ENCODE measurements at regions not wholly inside any gene's neighbourhood (a gene's known extent, or its start where the extent isn't known, plus 50 kb on each side); places are given as distances from the start of the nearest gene placed in this dataset.

GRCh38 chr10:60666221-60666620, 112.1 kb upstream of the CDK1 start:
- H3K4me1 ChIP-seq (ENCODE audit: control insufficient read depth in 1 of 2, insufficient read depth in 2 of 2, low read length in 2 of 2): no peaks in the 10 kb centered on the region
- H3K4me3 ChIP-seq (ENCODE audit: low read depth in 1 of 2, low read length in 2 of 2): no peak overlapping the region
- no peak overlapping the region for H3K27ac ChIP-seq (ENCODE audit: low read length)
- H3K9me3 ChIP-seq (ENCODE audit: control insufficient read depth in 1 of 2, low read length in 2 of 2): no peaks in the 10 kb centered on the region
- H3K36me3 ChIP-seq (ENCODE audit: control insufficient read depth in 1 of 2, insufficient read depth in 2 of 2, low read length in 2 of 2): no peaks in the 10 kb centered on the region
- no peaks in the 10 kb centered on the region for H3K27me3 ChIP-seq (ENCODE audit: low read depth, low read length)

- no peaks in the 10 kb centered on the region for H3K9me3 ChIP-seq (ENCODE audit: control insufficient read depth in 1 of 2, low read length in 2 of 2)
- H3K27me3 ChIP-seq (ENCODE audit: low read depth, low read length): no peaks in the 10 kb centered on the region
- no peak overlapping the region for H3K27ac ChIP-seq (ENCODE audit: low read length)
- H3K36me3 ChIP-seq (ENCODE audit: control insufficient read depth in 1 of 2, insufficient read depth in 2 of 2, low read length in 2 of 2): no peaks in the 10 kb centered on the region
- no peak overlapping the region for H3K4me3 ChIP-seq (ENCODE audit: low read depth in 1 of 2, low read length in 2 of 2)
- H3K4me1 ChIP-seq (ENCODE audit: control insufficient read depth in 1 of 2, insufficient read depth in 2 of 2, low read length in 2 of 2): no peaks in the 10 kb centered on the region
Observed at GRCh38 chr10:60664859-60665258, 113.4 kb upstream of the CDK1 start.

GRCh38 chr10:60663850-60664249, 114.4 kb upstream of the CDK1 start:
- Histone ChIP-seq H3K27ac (ENCODE audit: low read length) (no peak overlapping the region), H3K27me3 (ENCODE audit: low read depth, low read length) (no peaks in the 10 kb centered on the region), H3K36me3 (ENCODE audit: control insufficient read depth in 1 of 2, insufficient read depth in 2 of 2, low read length in 2 of 2) (no peaks in the 10 kb centered on the region), H3K4me3 (ENCODE audit: low read depth in 1 of 2, low read length in 2 of 2) (no peak overlapping the region), H3K4me1 (ENCODE audit: control insufficient read depth in 1 of 2, insufficient read depth in 2 of 2, low read length in 2 of 2) (no peaks in the 10 kb centered on the region), H3K9me3 (ENCODE audit: control insufficient read depth in 1 of 2, low read length in 2 of 2) (no peaks in the 10 kb centered on the region)

GRCh38 chr10:60662917-60663614, 115.2 kb upstream of the CDK1 start:
- no peaks in the 10 kb centered on the region for H3K4me1 ChIP-seq (ENCODE audit: control insufficient read depth in 1 of 2, insufficient read depth in 2 of 2, low read length in 2 of 2)
- no peak overlapping the region for H3K4me3 ChIP-seq (ENCODE audit: low read depth in 1 of 2, low read length in 2 of 2)
- H3K27me3 ChIP-seq (ENCODE audit: low read depth, low read length): no peaks in the 10 kb centered on the region
- no peaks in the 10 kb centered on the region for H3K36me3 ChIP-seq (ENCODE audit: control insufficient read depth in 1 of 2, insufficient read depth in 2 of 2, low read length in 2 of 2)
- peaks cover 0 to 3% of the 10 kb centered on the region in 2 donors for H3K9me3 ChIP-seq (ENCODE audit: control insufficient read depth in 1 of 2, low read length in 2 of 2)
- no peak overlapping the region for H3K27ac ChIP-seq (ENCODE audit: low read length)

GRCh38 chr10:60661637-60662036, 116.6 kb upstream of the CDK1 start:
- peaks cover 0 to 3% of the 10 kb centered on the region in 2 donors for H3K9me3 ChIP-seq (ENCODE audit: control insufficient read depth in 1 of 2, low read length in 2 of 2)
- no peaks in the 10 kb centered on the region for H3K27me3 ChIP-seq (ENCODE audit: low read depth, low read length)
- H3K4me3 ChIP-seq (ENCODE audit: low read depth in 1 of 2, low read length in 2 of 2): no peak overlapping the region
- no peak overlapping the region for H3K27ac ChIP-seq (ENCODE audit: low read length)
- no peaks in the 10 kb centered on the region for H3K36me3 ChIP-seq (ENCODE audit: control insufficient read depth in 1 of 2, insufficient read depth in 2 of 2, low read length in 2 of 2)
- no peaks in the 10 kb centered on the region for H3K4me1 ChIP-seq (ENCODE audit: control insufficient read depth in 1 of 2, insufficient read depth in 2 of 2, low read length in 2 of 2)

- peaks cover 0 to 3% of the 10 kb centered on the region in 2 donors for H3K9me3 ChIP-seq (ENCODE audit: control insufficient read depth in 1 of 2, low read length in 2 of 2)
- H3K4me1 ChIP-seq (ENCODE audit: control insufficient read depth in 1 of 2, insufficient read depth in 2 of 2, low read length in 2 of 2): no peaks in the 10 kb centered on the region
- no peaks in the 10 kb centered on the region for H3K36me3 ChIP-seq (ENCODE audit: control insufficient read depth in 1 of 2, insufficient read depth in 2 of 2, low read length in 2 of 2)
- H3K27me3 ChIP-seq (ENCODE audit: low read depth, low read length): no peaks in the 10 kb centered on the region
- H3K27ac ChIP-seq (ENCODE audit: low read length): no peak overlapping the region
- no peak overlapping the region for H3K4me3 ChIP-seq (ENCODE audit: low read depth in 1 of 2, low read length in 2 of 2)
Observed at GRCh38 chr10:60660625-60661024, 117.7 kb upstream of the CDK1 start.

GRCh38 chr10:60654813-60655464, 123.3 kb upstream of the CDK1 start:
- Histone ChIP-seq H3K36me3 (ENCODE audit: control insufficient read depth in 1 of 2, insufficient read depth in 2 of 2, low read length in 2 of 2) (no peaks in the 10 kb centered on the region), H3K4me3 (ENCODE audit: low read depth in 1 of 2, low read length in 2 of 2) (no peak overlapping the region), H3K9me3 (ENCODE audit: control insufficient read depth in 1 of 2, low read length in 2 of 2) (peaks cover 0 to 3% of the 10 kb centered on the region in 2 donors), H3K4me1 (ENCODE audit: control insufficient read depth in 1 of 2, insufficient read depth in 2 of 2, low read length in 2 of 2) (no peaks in the 10 kb centered on the region), H3K27ac (ENCODE audit: low read length) (no peak overlapping the region), H3K27me3 (ENCODE audit: low read depth, low read length) (no peaks in the 10 kb centered on the region)

- H3K4me3 ChIP-seq (ENCODE audit: low read depth in 1 of 2, low read length in 2 of 2): no peak overlapping the region
- H3K9me3 ChIP-seq (ENCODE audit: control insufficient read depth in 1 of 2, low read length in 2 of 2): no peaks in the 10 kb centered on the region
- no peaks in the 10 kb centered on the region for H3K27me3 ChIP-seq (ENCODE audit: low read depth, low read length)
- H3K4me1 ChIP-seq (ENCODE audit: control insufficient read depth in 1 of 2, insufficient read depth in 2 of 2, low read length in 2 of 2): no peaks in the 10 kb centered on the region
- H3K36me3 ChIP-seq (ENCODE audit: control insufficient read depth in 1 of 2, insufficient read depth in 2 of 2, low read length in 2 of 2): no peaks in the 10 kb centered on the region
- no peak overlapping the region for H3K27ac ChIP-seq (ENCODE audit: low read length)
Observed at GRCh38 chr10:60652628-60653027, 125.7 kb upstream of the CDK1 start.

- Histone ChIP-seq H3K4me1 (ENCODE audit: control insufficient read depth in 1 of 2, insufficient read depth in 2 of 2, low read length in 2 of 2) (no peaks in the 10 kb centered on the region), H3K4me3 (ENCODE audit: low read depth in 1 of 2, low read length in 2 of 2) (no peak overlapping the region), H3K36me3 (ENCODE audit: control insufficient read depth in 1 of 2, insufficient read depth in 2 of 2, low read length in 2 of 2) (no peaks in the 10 kb centered on the region), H3K9me3 (ENCODE audit: control insufficient read depth in 1 of 2, low read length in 2 of 2) (no peaks in the 10 kb centered on the region), H3K27me3 (ENCODE audit: low read depth, low read length) (no peaks in the 10 kb centered on the region), H3K27ac (ENCODE audit: low read length) (no peak overlapping the region)
Observed at GRCh38 chr10:60650378-60650800, 127.9 kb upstream of the CDK1 start.

GRCh38 chr10:60649485-60650377, 128.5 kb upstream of the CDK1 start:
- Histone ChIP-seq H3K27me3 (ENCODE audit: low read depth, low read length) (no peaks in the 10 kb centered on the region), H3K36me3 (ENCODE audit: control insufficient read depth in 1 of 2, insufficient read depth in 2 of 2, low read length in 2 of 2) (no peaks in the 10 kb centered on the region), H3K27ac (ENCODE audit: low read length) (no peak overlapping the region), H3K9me3 (ENCODE audit: control insufficient read depth in 1 of 2, low read length in 2 of 2) (no peaks in the 10 kb centered on the region), H3K4me1 (ENCODE audit: control insufficient read depth in 1 of 2, insufficient read depth in 2 of 2, low read length in 2 of 2) (peaks cover 0 to 1% of the 10 kb centered on the region in 2 donors), H3K4me3 (ENCODE audit: low read depth in 1 of 2, low read length in 2 of 2) (no peak overlapping the region)

GRCh38 chr10:60648761-60649160, 129.5 kb upstream of the CDK1 start:
- no peak overlapping the region for H3K27ac ChIP-seq (ENCODE audit: low read length)
- H3K9me3 ChIP-seq (ENCODE audit: control insufficient read depth in 1 of 2, low read length in 2 of 2): no peaks in the 10 kb centered on the region

More at GRCh38 chr10:60648761-60649160, 129.5 kb upstream of the CDK1 start:
- Histone ChIP-seq H3K27me3 (ENCODE audit: low read depth, low read length) (no peaks in the 10 kb centered on the region), H3K4me1 (ENCODE audit: control insufficient read depth in 1 of 2, insufficient read depth in 2 of 2, low read length in 2 of 2) (peaks cover 0 to 7% of the 10 kb centered on the region in 2 donors), H3K4me3 (ENCODE audit: low read depth in 1 of 2, low read length in 2 of 2) (no peak overlapping the region), H3K36me3 (ENCODE audit: control insufficient read depth in 1 of 2, insufficient read depth in 2 of 2, low read length in 2 of 2) (no peaks in the 10 kb centered on the region)
